Mesenchymal stem cell (in vitro differentiated cells and primary cell): ENCODE measurements at regions not wholly inside any gene's neighbourhood (a gene's known extent, or its start where the extent isn't known, plus 50 kb on each side); places are given as distances from the start of the nearest gene placed in this dataset.

Experiments used
- DNase-seq: peaks from one replicate; pipeline ENCODE4 v3.0.0-alpha.2; 2013
- H2AFZ ChIP-seq: one replicate; pipeline ENCODE4 v1.6.1; 2013; ENCODE audit warnings: low read depth, mild to moderate bottlenecking, control low read depth, inconsistent platforms, low read length, moderate library complexity
- H2AK5ac ChIP-seq: 2 replicates; pipeline ENCODE4 v1.6.1; 2013; ENCODE audit warnings: low read length, moderate library complexity, mild to moderate bottlenecking, inconsistent platforms; ENCODE audit not compliant: severe bottlenecking
- H2BK120ac ChIP-seq: one replicate; pipeline ENCODE4 v1.6.1; 2013; ENCODE audit warnings: low read depth, mild to moderate bottlenecking, inconsistent platforms, low read length, moderate library complexity
- H2BK12ac ChIP-seq, 2 experiments: one replicate each; pipeline ENCODE4 v1.6.1; 2013; ENCODE audit warnings: inconsistent platforms in 2 of 2, low read length in 2 of 2, mild to moderate bottlenecking in 2 of 2, moderate library complexity in 2 of 2, control low read depth in 1 of 2
- H2BK15ac ChIP-seq: one replicate; pipeline ENCODE4 v1.6.1; 2013; ENCODE audit warnings: mild to moderate bottlenecking, low read depth, inconsistent platforms; ENCODE audit not compliant: poor library complexity, severe bottlenecking
- H2BK5ac ChIP-seq: 2 replicates; pipeline ENCODE4 v1.6.1; 2013; ENCODE audit warnings: low read depth, mild to moderate bottlenecking, low read length, control low read depth, inconsistent platforms; ENCODE audit not compliant: poor library complexity, severe bottlenecking
- H3K14ac ChIP-seq, 2 experiments: one replicate each; pipeline ENCODE4 v1.6.1; 2013; ENCODE audit warnings: inconsistent platforms in 2 of 2, low read length in 2 of 2, control low read depth in 1 of 2, mild to moderate bottlenecking in 1 of 2, moderate library complexity in 1 of 2
- H3K18ac ChIP-seq, 2 experiments: one replicate each; pipeline ENCODE4 v1.6.1; 2013; ENCODE audit warnings: inconsistent platforms in 2 of 2, low read length in 2 of 2, control low read depth in 1 of 2, low read depth in 1 of 2, mild to moderate bottlenecking in 1 of 2
- H3K23ac ChIP-seq, 2 experiments: one replicate each; pipeline ENCODE4 v1.6.1; 2013; ENCODE audit warnings: inconsistent platforms in 2 of 2, low read length in 2 of 2, mild to moderate bottlenecking in 2 of 2, moderate library complexity in 2 of 2, control low read depth in 1 of 2
- H3K27ac ChIP-seq: 2 replicates; pipeline ENCODE4 v1.5.1; 2013; ENCODE audit warnings: mild to moderate bottlenecking, moderate library complexity, low read length, control low read depth, inconsistent platforms; ENCODE audit not compliant: poor library complexity, severe bottlenecking
- H3K27me3 ChIP-seq, 2 experiments: 2 replicates each; pipeline versions ENCODE4 v1.6.1 to v1.7.0; 2013; ENCODE audit warnings: low read length in 2 of 2, mild to moderate bottlenecking in 2 of 2, moderate library complexity in 2 of 2, control low read depth in 1 of 2, inconsistent platforms in 1 of 2; ENCODE audit not compliant: control insufficient read depth in 1 of 2, insufficient read depth in 1 of 2
- H3K36me3 ChIP-seq, 2 experiments: 2 replicates each; pipeline versions ENCODE4 v1.6.1 to v1.7.0; 2013; ENCODE audit warnings: low read length in 2 of 2, control low read depth in 1 of 2, inconsistent platforms in 1 of 2, low read depth in 1 of 2, mild to moderate bottlenecking in 1 of 2; ENCODE audit not compliant: insufficient read depth in 2 of 2, control insufficient read depth in 1 of 2
- H3K4ac ChIP-seq, 2 experiments: one replicate each; pipeline ENCODE4 v1.6.1; 2013; ENCODE audit warnings: inconsistent platforms in 2 of 2, low read length in 2 of 2, mild to moderate bottlenecking in 2 of 2, moderate library complexity in 2 of 2, control low read depth in 1 of 2, low read depth in 1 of 2
- H3K4me1 ChIP-seq: 2 replicates; pipeline ENCODE4 v1.6.1; 2013; ENCODE audit warnings: low read depth, low read length, control low read depth; ENCODE audit not compliant: control insufficient read depth, insufficient read depth
- H3K4me2 ChIP-seq: 2 replicates; pipeline ENCODE4 v1.6.1; 2013; ENCODE audit warnings: low read length, mild to moderate bottlenecking, inconsistent platforms; ENCODE audit not compliant: poor library complexity, severe bottlenecking
- H3K4me3 ChIP-seq, 2 experiments: 2 replicates each; pipeline versions ENCODE4 v1.5.1 to v1.7.0; 2013; ENCODE audit warnings: low read length in 2 of 2, mild to moderate bottlenecking in 2 of 2, control low read depth in 1 of 2, low read depth in 1 of 2; ENCODE audit not compliant: insufficient read depth in 1 of 2
- H3K79me1 ChIP-seq: replicated peaks from 2 replicates; pipeline ENCODE4 v1.6.1; 2013; ENCODE audit warnings: mild to moderate bottlenecking, control low read depth, low read length, inconsistent platforms; ENCODE audit not compliant: poor library complexity, severe bottlenecking
- H3K9ac ChIP-seq: 2 replicates; pipeline ENCODE4 v1.7.0; 2013; ENCODE audit warnings: mild to moderate bottlenecking, low read length, moderate library complexity
- H3K9me3 ChIP-seq: 2 replicates; pipeline ENCODE4 v1.7.0; 2013; ENCODE audit warnings: mild to moderate bottlenecking, low read length; ENCODE audit not compliant: control insufficient read depth
- H4K8ac ChIP-seq: one replicate; pipeline ENCODE4 v1.6.1; 2013; ENCODE audit warnings: inconsistent platforms, mild to moderate bottlenecking, low read length, moderate library complexity
- H4K91ac ChIP-seq: one replicate; pipeline ENCODE4 v1.6.1; 2013; ENCODE audit warnings: mild to moderate bottlenecking, low read length, inconsistent platforms
- WGBS: methylation state at CpG from one replicate; pipeline ENCODE4 v1.1.7; 2013; ENCODE audit warnings: mixed read lengths; 5-methylcytosine and 5-hydroxymethylcytosine counted together

GRCh38 chr2:41483226-41483625 lies 564.6 kb upstream of the PKDCC start:
- Histone ChIP-seq H4K91ac (no peak overlapping the region), H2BK12ac (no peak overlapping the region), H2BK120ac (no peak overlapping the region), H2AK5ac (no peak overlapping the region), H2AFZ (no peak overlapping the region), H3K4me1 (no peaks in the 10 kb centered on the region), H2BK5ac (no peak overlapping the region), H2BK15ac (no peak overlapping the region), H3K18ac (no peak overlapping the region), H3K4me3 (no peak overlapping the region), H3K9me3 (peaks cover 3% of the 10 kb centered on the region), H3K27me3 (no peaks in the 10 kb centered on the region), H3K14ac (no peak overlapping the region), H3K27ac (no peak overlapping the region), H3K36me3 (no peaks in the 10 kb centered on the region), H3K23ac (no peak overlapping the region), H3K9ac (no peak overlapping the region), H3K4ac (no peak overlapping the region), H4K8ac (no peak overlapping the region), H3K4me2 (no peak overlapping the region), H3K79me1 (no peaks in the 10 kb centered on the region)
- DNase-seq = no peak
- WGBS = 75% methylated on average over 2 of the region's 2 CpGs

GRCh38 chr2:41483982-41484857 lies 563.6 kb upstream of the PKDCC start:
- Histone ChIP-seq H3K27me3 (no peaks in the 10 kb centered on the region), H3K4me3 (no peak overlapping the region), H3K4ac (no peak overlapping the region), H3K79me1 (no peaks in the 10 kb centered on the region), H2BK5ac (no peak overlapping the region), H3K18ac (no peak overlapping the region), H3K9me3 (peaks cover 3% of the 10 kb centered on the region), H3K36me3 (no peaks in the 10 kb centered on the region), H3K4me1 (no peaks in the 10 kb centered on the region), H2BK120ac (no peak overlapping the region), H3K9ac (no peak overlapping the region), H2AK5ac (no peak overlapping the region), H2BK15ac (no peak overlapping the region), H3K27ac (no peak overlapping the region), H4K8ac (no peak overlapping the region), H4K91ac (no peak overlapping the region), H3K4me2 (no peak overlapping the region), H2BK12ac (no peak overlapping the region), H3K23ac (no peak overlapping the region), H2AFZ (no peak overlapping the region), H3K14ac (no peak overlapping the region)
- DNase-seq = no peak
- WGBS = no CpG with 5 or more reads among the region's 7 CpGs

GRCh38 chr2:41484858-41485234 lies 563.0 kb upstream of the PKDCC start:
- H3K18ac ChIP-seq = no peak overlapping the region

GRCh38 chr2:41486948-41487347 lies 560.9 kb upstream of the PKDCC start:
- Histone ChIP-seq H3K14ac (no peak overlapping the region), H2BK120ac (no peak overlapping the region)

More at GRCh38 chr2:41484858-41485234, 563.0 kb upstream of the PKDCC start:
- H3K9ac ChIP-seq = no peak overlapping the region
- no peak overlapping the region for H2AK5ac ChIP-seq
- H3K14ac ChIP-seq = no peak overlapping the region
- H2BK12ac ChIP-seq = no peak overlapping the region
- H4K8ac ChIP-seq = no peak overlapping the region
- H3K4ac ChIP-seq = no peak overlapping the region
- no peaks in the 10 kb centered on the region for H3K4me1 ChIP-seq
- no peak overlapping the region for H2BK5ac ChIP-seq
- H3K4me3 ChIP-seq = no peak overlapping the region
- no peak overlapping the region for H4K91ac ChIP-seq
- no peak overlapping the region for H2BK15ac ChIP-seq
- H2BK120ac ChIP-seq = no peak overlapping the region
- no peaks in the 10 kb centered on the region for H3K36me3 ChIP-seq
- H3K27me3 ChIP-seq = no peaks in the 10 kb centered on the region
- DNase-seq = no peak
- H3K4me2 ChIP-seq = no peak overlapping the region
- H2AFZ ChIP-seq = no peak overlapping the region
- no peaks in the 10 kb centered on the region for H3K79me1 ChIP-seq
- H3K23ac ChIP-seq = no peak overlapping the region
- peaks cover 5% of the 10 kb centered on the region for H3K9me3 ChIP-seq
- no peak overlapping the region for H3K27ac ChIP-seq

More at GRCh38 chr2:41486948-41487347, 560.9 kb upstream of the PKDCC start:
- Histone ChIP-seq H4K8ac (no peak overlapping the region), H3K9me3 (peaks cover 4% of the 10 kb centered on the region), H4K91ac (no peak overlapping the region), H3K79me1 (no peaks in the 10 kb centered on the region), H2AK5ac (no peak overlapping the region), H3K36me3 (no peaks in the 10 kb centered on the region), H3K4me2 (no peak overlapping the region), H3K4ac (no peak overlapping the region), H3K23ac (no peak overlapping the region), H3K4me3 (no peak overlapping the region), H2AFZ (no peak overlapping the region), H2BK12ac (no peak overlapping the region), H3K27me3 (no peaks in the 10 kb centered on the region), H2BK15ac (no peak overlapping the region), H2BK5ac (no peak overlapping the region), H3K4me1 (no peaks in the 10 kb centered on the region), H3K9ac (no peak overlapping the region), H3K18ac (no peak overlapping the region), H3K27ac (no peak overlapping the region)
- no peak for DNase-seq
